ENCODE measurements at regions not wholly inside any gene's neighbourhood (a gene's known extent, or its start where the extent isn't known, plus 50 kb on each side); places are given as distances from the start of the nearest gene placed in this dataset.

DNA sequence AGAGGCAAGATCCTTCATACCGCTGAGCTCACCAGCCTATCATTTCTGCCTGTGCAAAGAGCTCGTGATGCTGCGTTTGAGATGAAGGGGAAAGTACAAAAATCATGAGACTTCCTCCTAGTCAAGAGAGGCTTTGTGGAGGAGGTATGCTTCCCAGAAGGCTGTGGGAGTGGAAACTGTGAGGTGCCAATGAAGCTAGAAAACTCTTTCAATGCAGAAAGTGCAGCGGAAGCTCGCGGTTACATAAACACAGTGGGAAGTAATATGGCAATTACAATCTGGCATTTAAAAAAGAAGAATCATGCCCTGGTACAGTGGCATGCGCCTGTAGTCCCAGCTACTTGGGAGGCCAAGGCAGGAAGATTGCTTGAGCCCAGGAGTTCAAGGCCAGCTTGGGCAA is 134.8 kb downstream of the EHF start:
- CTCF ChIA-PET, result no interaction called here
- H3K27ac Mint-ChIP-seq, result no peak overlapping the region
- peaks cover 14% of the 10 kb centered on the region for H3K27me3 Mint-ChIP-seq
- no peaks in the 10 kb centered on the region for H3K4me1 Mint-ChIP-seq
- no peaks in the 10 kb centered on the region for H3K36me3 Mint-ChIP-seq
- no peak for DNase-seq
- no peak overlapping the region for H3K4me3 Mint-ChIP-seq
- no peaks in the 10 kb centered on the region for H3K9me3 Mint-ChIP-seq

GRCh38 chr11:34754171-34754823 is 133.4 kb downstream of the EHF start:
- H3K4me1 Mint-ChIP-seq, result no peaks in the 10 kb centered on the region
- CTCF ChIA-PET, result no interaction called here

GRCh38 chr11:34750692-34751405 is 130.0 kb downstream of the EHF start:
- Mint-ChIP-seq H3K36me3 (no peaks in the 10 kb centered on the region), H3K27ac (no peak overlapping the region), H3K4me3 (no peak overlapping the region), H3K9me3 (no peaks in the 10 kb centered on the region), H3K27me3 (peaks cover 15% of the 10 kb centered on the region), H3K4me1 (no peaks in the 10 kb centered on the region)
- CTCF ChIA-PET, result no interaction called here
- no peak for DNase-seq

More at GRCh38 chr11:34754171-34754823, 133.4 kb downstream of the EHF start:
- Mint-ChIP-seq H3K27ac (no peak overlapping the region), H3K9me3 (no peaks in the 10 kb centered on the region), H3K4me3 (no peak overlapping the region), H3K36me3 (no peaks in the 10 kb centered on the region), H3K27me3 (peaks cover 22% of the 10 kb centered on the region)
- DNase-seq, result no peak

- Mint-ChIP-seq H3K4me3 (no peak overlapping the region), H3K9me3 (no peaks in the 10 kb centered on the region), H3K27ac (no peak overlapping the region), H3K27me3 (peaks cover 15% of the 10 kb centered on the region), H3K36me3 (no peaks in the 10 kb centered on the region), H3K4me1 (no peaks in the 10 kb centered on the region)
- CTCF ChIA-PET, result no interaction called here
- DNase-seq, result no peak
Measured at GRCh38 chr11:34749666-34750659, 129.1 kb downstream of the EHF start.

DNA sequence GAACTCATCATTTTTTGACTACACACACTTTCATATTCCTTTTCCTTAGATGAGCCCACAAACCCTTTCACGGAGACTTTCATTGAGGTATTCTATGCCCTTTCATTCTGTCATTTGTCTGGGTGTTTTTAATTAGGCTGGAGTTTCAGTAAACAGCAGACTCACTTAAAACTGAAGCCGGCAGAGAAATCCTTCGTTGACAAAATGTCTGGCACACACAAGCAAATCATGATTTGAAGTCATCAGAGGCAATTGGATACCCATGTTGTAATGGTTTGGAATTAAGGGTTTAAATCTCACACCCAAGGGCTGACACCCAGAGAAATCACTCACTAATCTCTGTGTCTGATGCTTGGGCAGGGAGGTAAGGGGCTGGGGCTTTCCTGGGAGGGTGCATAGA is 127.1 kb downstream of the EHF start:
- no peak overlapping the region for H3K27ac Mint-ChIP-seq
- no peak for DNase-seq
- no peak overlapping the region for H3K4me3 Mint-ChIP-seq
- H3K27me3 Mint-ChIP-seq, result peaks cover 15% of the 10 kb centered on the region
- CTCF ChIA-PET, result no interaction called here
- H3K36me3 Mint-ChIP-seq, result no peaks in the 10 kb centered on the region
- no peaks in the 10 kb centered on the region for H3K9me3 Mint-ChIP-seq
- no peaks in the 10 kb centered on the region for H3K4me1 Mint-ChIP-seq

- Mint-ChIP-seq H3K36me3 (no peaks in the 10 kb centered on the region), H3K27me3 (peaks cover 15% of the 10 kb centered on the region), H3K4me1 (no peaks in the 10 kb centered on the region), H3K27ac (no peak overlapping the region), H3K4me3 (no peak overlapping the region), H3K9me3 (no peaks in the 10 kb centered on the region)
- CTCF ChIA-PET, result no interaction called here
- no peak for DNase-seq
Measured at GRCh38 chr11:34747251-34747650, 126.4 kb downstream of the EHF start.

- Mint-ChIP-seq H3K27ac (no peak overlapping the region), H3K4me3 (no peak overlapping the region), H3K27me3 (peaks cover 4% of the 10 kb centered on the region), H3K36me3 (no peaks in the 10 kb centered on the region), H3K9me3 (no peaks in the 10 kb centered on the region), H3K4me1 (no peaks in the 10 kb centered on the region)
- DNase-seq, result no peak
- CTCF ChIA-PET, result no interaction called here
Measured at GRCh38 chr11:34745195-34745594, 124.3 kb downstream of the EHF start.

- CTCF ChIA-PET, result no interaction called here
- no peak for DNase-seq
- no peak overlapping the region for H3K27ac Mint-ChIP-seq
- H3K27me3 Mint-ChIP-seq, result no peaks in the 10 kb centered on the region
- no peaks in the 10 kb centered on the region for H3K9me3 Mint-ChIP-seq
- no peaks in the 10 kb centered on the region for H3K36me3 Mint-ChIP-seq
- H3K4me1 Mint-ChIP-seq, result no peaks in the 10 kb centered on the region
- H3K4me3 Mint-ChIP-seq, result no peak overlapping the region
Measured at GRCh38 chr11:34744511-34744910, 123.6 kb downstream of the EHF start.

DNA sequence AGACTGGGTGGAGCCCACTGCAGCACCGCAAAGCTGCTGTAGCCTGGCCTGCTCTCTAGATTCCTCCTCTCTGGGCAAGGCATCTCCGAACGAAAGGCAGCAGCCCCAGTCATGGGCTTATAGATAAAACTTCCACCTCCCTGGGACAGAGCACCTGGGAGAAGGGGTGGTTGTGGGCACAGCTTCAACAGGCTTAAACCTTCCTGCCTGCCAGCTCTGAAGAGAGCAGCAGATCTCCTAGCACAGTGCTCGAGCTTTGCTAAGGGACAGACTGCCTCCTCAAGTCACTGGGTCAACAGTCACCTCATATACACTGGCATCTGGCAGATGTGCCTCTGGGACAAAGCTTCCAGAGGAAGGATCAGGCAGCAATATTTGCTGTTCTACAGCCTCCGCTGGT is 117.3 kb downstream of the EHF start:
- H3K4me1 Mint-ChIP-seq, result no peaks in the 10 kb centered on the region
- H3K4me3 Mint-ChIP-seq, result no peak overlapping the region
- DNase-seq, result no peak
- no peak overlapping the region for H3K27ac Mint-ChIP-seq
- CTCF ChIA-PET, result no interaction called here
- no peaks in the 10 kb centered on the region for H3K9me3 Mint-ChIP-seq
- H3K27me3 Mint-ChIP-seq, result peaks cover 15% of the 10 kb centered on the region
- H3K36me3 Mint-ChIP-seq, result no peaks in the 10 kb centered on the region

- H3K27me3 Mint-ChIP-seq, result peaks cover 13% of the 10 kb centered on the region
- no peak overlapping the region for H3K4me3 Mint-ChIP-seq
- H3K36me3 Mint-ChIP-seq, result no peaks in the 10 kb centered on the region
- no peak for DNase-seq
- H3K9me3 Mint-ChIP-seq, result no peaks in the 10 kb centered on the region
- no peaks in the 10 kb centered on the region for H3K4me1 Mint-ChIP-seq
- CTCF ChIA-PET, result no interaction called here
- H3K27ac Mint-ChIP-seq, result no peak overlapping the region
Measured at GRCh38 chr11:34732831-34733230, 111.9 kb downstream of the EHF start.

- no peaks in the 10 kb centered on the region for H3K4me1 Mint-ChIP-seq
- peaks cover 7% of the 10 kb centered on the region for H3K27me3 Mint-ChIP-seq
- no peaks in the 10 kb centered on the region for H3K9me3 Mint-ChIP-seq
- no peak overlapping the region for H3K27ac Mint-ChIP-seq
- DNase-seq, result no peak
- no peaks in the 10 kb centered on the region for H3K36me3 Mint-ChIP-seq
- no peak overlapping the region for H3K4me3 Mint-ChIP-seq
- CTCF ChIA-PET, result no interaction called here
Measured at GRCh38 chr11:34731603-34732002, 110.7 kb downstream of the EHF start.

DNA sequence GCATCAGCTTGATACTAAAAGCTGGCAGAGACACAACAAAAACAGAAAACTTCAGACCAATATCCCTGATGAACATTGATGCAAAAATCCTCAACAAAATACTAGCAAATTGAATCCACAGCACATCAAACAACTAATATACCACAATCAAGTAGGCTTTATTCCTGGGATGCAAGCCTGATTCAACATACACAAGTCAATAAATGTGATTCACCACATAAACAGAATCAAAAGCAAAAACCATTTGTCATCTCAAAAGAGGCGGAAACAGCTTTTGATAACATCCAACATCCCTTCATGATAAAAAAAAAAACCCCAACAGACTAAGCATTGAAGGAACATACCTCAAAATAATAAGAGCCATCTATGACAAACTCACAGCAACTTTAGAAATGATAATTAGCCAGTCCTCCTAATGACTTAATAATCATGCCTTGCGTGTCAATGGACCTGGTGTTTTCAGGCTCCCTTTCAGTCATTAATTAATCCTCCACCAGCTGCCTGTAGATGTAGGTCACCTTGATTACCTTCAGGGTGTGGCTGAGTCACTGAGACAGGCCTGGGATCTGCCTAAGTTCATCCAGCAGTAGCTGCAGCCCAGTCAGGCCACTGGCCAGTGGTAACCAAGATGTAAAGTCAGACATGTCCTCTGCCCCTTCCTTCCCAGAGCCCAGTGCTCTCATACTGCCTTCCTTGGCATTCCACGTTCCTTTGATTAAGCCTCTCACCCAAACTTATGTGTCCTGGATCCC is 109.8 kb downstream of the EHF start:
- Mint-ChIP-seq H3K4me3 (no peak overlapping the region), H3K36me3 (no peaks in the 10 kb centered on the region), H3K27ac (no peak overlapping the region), H3K27me3 (peaks cover 7% of the 10 kb centered on the region), H3K9me3 (no peaks in the 10 kb centered on the region), H3K4me1 (no peaks in the 10 kb centered on the region)
- CTCF ChIA-PET, result no interaction called here
- no peak for DNase-seq

DNA sequence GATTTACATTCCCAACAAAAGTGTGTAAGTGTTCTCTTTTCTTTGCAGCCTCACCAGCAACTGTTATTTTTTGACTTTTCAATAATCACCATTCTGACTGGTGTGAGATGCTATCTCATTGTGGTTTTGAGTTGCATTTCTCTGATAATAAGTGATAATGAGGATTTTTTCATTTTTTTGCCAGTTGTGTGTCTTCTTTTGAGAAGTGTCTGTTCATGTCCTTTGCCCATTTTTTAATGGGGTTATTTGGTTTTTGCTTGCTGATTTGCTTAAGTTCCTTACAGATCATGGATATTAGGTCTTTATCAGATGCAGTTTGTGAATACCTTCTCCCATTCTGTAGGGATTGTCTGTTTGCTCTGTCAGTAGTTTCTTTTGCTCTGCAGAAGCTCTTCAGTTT is 107.7 kb downstream of the EHF start:
- Mint-ChIP-seq H3K4me3 (no peak overlapping the region), H3K27me3 (peaks cover 5% of the 10 kb centered on the region), H3K36me3 (no peaks in the 10 kb centered on the region), H3K9me3 (peaks cover 3% of the 10 kb centered on the region), H3K4me1 (no peaks in the 10 kb centered on the region), H3K27ac (no peak overlapping the region)
- CTCF ChIA-PET, result no interaction called here
- DNase-seq, result no peak

GRCh38 chr11:34727228-34727737 is 106.4 kb downstream of the EHF start:
- no peak overlapping the region for H3K27ac Mint-ChIP-seq
- peaks cover 8% of the 10 kb centered on the region for H3K27me3 Mint-ChIP-seq
- no peak for DNase-seq

More at GRCh38 chr11:34727228-34727737, 106.4 kb downstream of the EHF start:
- no peaks in the 10 kb centered on the region for H3K36me3 Mint-ChIP-seq
- H3K4me1 Mint-ChIP-seq, result no peaks in the 10 kb centered on the region
- peaks cover 3% of the 10 kb centered on the region for H3K9me3 Mint-ChIP-seq
- CTCF ChIA-PET, result no interaction called here
- no peak overlapping the region for H3K4me3 Mint-ChIP-seq
